HS-5 (cell line): ENCODE measurements at regions not wholly inside any gene's neighbourhood (a gene's known extent, or its start where the extent isn't known, plus 50 kb on each side); places are given as distances from the start of the nearest gene placed in this dataset.

Experiments used
- DNase-seq: peaks from one replicate; pipeline ENCODE4 v3.0.0-alpha.2; 2012; ENCODE audit warnings: low read depth

GRCh38 chr15:39279311-39279710 lies 301.6 kb upstream of the THBS1 start:
- DNase-seq = no peak

- no peak for DNase-seq
These were observed 299.8 kb upstream of the THBS1 start for GRCh38 chr15:39281094-39281493.

GRCh38 chr15:39282663-39283208 lies 298.1 kb upstream of the THBS1 start:
- no peak for DNase-seq

GRCh38 chr15:39283531-39283930 lies 297.3 kb upstream of the THBS1 start:
- no peak for DNase-seq

- DNase-seq = no peak
These were observed 295.8 kb upstream of the THBS1 start for GRCh38 chr15:39285071-39285470.

GRCh38 chr15:39285663-39286062 lies 295.2 kb upstream of the THBS1 start:
- DNase-seq = no peak

- no peak for DNase-seq
These were observed 294.2 kb upstream of the THBS1 start for GRCh38 chr15:39286706-39287105.

- peak; percentile 47 for DNase-seq
These were observed 293.3 kb upstream of the THBS1 start for GRCh38 chr15:39287322-39288195.

GRCh38 chr15:39290711-39291435 lies 290.0 kb upstream of the THBS1 start:
- no peak for DNase-seq

- no peak for DNase-seq
These were observed 289.2 kb upstream of the THBS1 start for GRCh38 chr15:39291690-39292089.

GRCh38 chr15:39296955-39297354 lies 283.9 kb upstream of the THBS1 start:
- DNase-seq = no peak

GRCh38 chr15:39298271-39298962 lies 282.5 kb upstream of the THBS1 start:
- no peak for DNase-seq

- DNase-seq = no peak
These were observed 281.2 kb upstream of the THBS1 start for GRCh38 chr15:39299486-39300267.

GRCh38 chr15:39300451-39301153 lies 280.3 kb upstream of the THBS1 start:
- peak; percentile 49 for DNase-seq

GRCh38 chr15:39301589-39301999 lies 279.3 kb upstream of the THBS1 start:
- DNase-seq = no peak

- no peak for DNase-seq
These were observed 277.9 kb upstream of the THBS1 start for GRCh38 chr15:39302936-39303335.

- peak; percentile 85 for DNase-seq
These were observed 276.6 kb upstream of the THBS1 start for GRCh38 chr15:39304201-39304841.

- DNase-seq = no peak
These were observed 275.7 kb upstream of the THBS1 start for GRCh38 chr15:39304931-39305728.

- peak; percentile 34 for DNase-seq
These were observed 270.2 kb upstream of the THBS1 start for GRCh38 chr15:39310633-39311032.

- DNase-seq = no peak
These were observed 267.9 kb upstream of the THBS1 start for GRCh38 chr15:39312984-39313383.
